ENCODE measurements at regions not wholly inside any gene's neighbourhood (a gene's known extent, or its start where the extent isn't known, plus 50 kb on each side); places are given as distances from the start of the nearest gene placed in this dataset.
A peak's percentile ranks its signal among the peaks of the same experiment; 100 is the strongest.

- no peak for DNase-seq (ENCODE audit: low read depth, low spot score)
- no peak for TF ChIP-seq CTCF (conservative IDR thresholded peaks at IDR 0.05)
- peaks cover 5% of the 10 kb centered on the region for H3K36me3 Mint-ChIP-seq (ENCODE audit: low read depth)
- no peak overlapping the region for H3K27ac Mint-ChIP-seq (ENCODE audit: unreplicated experiment)
- no peak overlapping the region for H3K4me3 Mint-ChIP-seq
- peaks cover 2% of the 10 kb centered on the region for H3K27me3 Mint-ChIP-seq (ENCODE audit: low read depth)
- H3K9me3 Mint-ChIP-seq: peaks cover 3% of the 10 kb centered on the region
- peaks cover 6% of the 10 kb centered on the region for H3K4me1 Mint-ChIP-seq
Measured at GRCh38 chr11:115784796-115785521, 280.7 kb upstream of the CADM1 start.

- no peaks in the 10 kb centered on the region for H3K9me3 Mint-ChIP-seq
- H3K4me3 Mint-ChIP-seq: no peak overlapping the region
- no peak for TF ChIP-seq CTCF (conservative IDR thresholded peaks at IDR 0.05)
- peak overlapping the region; percentile 4 for H3K27ac Mint-ChIP-seq (ENCODE audit: unreplicated experiment)
- no peaks in the 10 kb centered on the region for H3K27me3 Mint-ChIP-seq (ENCODE audit: low read depth)
- no peak for DNase-seq (ENCODE audit: low read depth, low spot score)
- peaks cover 13% of the 10 kb centered on the region for H3K4me1 Mint-ChIP-seq
- H3K36me3 Mint-ChIP-seq (ENCODE audit: low read depth): no peaks in the 10 kb centered on the region
Measured at GRCh38 chr11:115780646-115781362, 276.6 kb upstream of the CADM1 start.

- no peak for DNase-seq (ENCODE audit: low read depth, low spot score)
- H3K4me1 Mint-ChIP-seq: peaks cover 7% of the 10 kb centered on the region
- no peak overlapping the region for H3K4me3 Mint-ChIP-seq
- no peaks in the 10 kb centered on the region for H3K27me3 Mint-ChIP-seq (ENCODE audit: low read depth)
- no peaks in the 10 kb centered on the region for H3K9me3 Mint-ChIP-seq
- no peaks in the 10 kb centered on the region for H3K36me3 Mint-ChIP-seq (ENCODE audit: low read depth)
- no peak overlapping the region for H3K27ac Mint-ChIP-seq (ENCODE audit: unreplicated experiment)
- TF ChIP-seq CTCF (conservative IDR thresholded peaks at IDR 0.05): no peak
Measured at GRCh38 chr11:115778928-115779650, 274.9 kb upstream of the CADM1 start.

GRCh38 chr11:115776916-115777315, 272.7 kb upstream of the CADM1 start:
- TF ChIP-seq CTCF (conservative IDR thresholded peaks at IDR 0.05): no peak
- no peaks in the 10 kb centered on the region for H3K27me3 Mint-ChIP-seq (ENCODE audit: low read depth)
- no peak overlapping the region for H3K4me3 Mint-ChIP-seq
- no peak overlapping the region for H3K27ac Mint-ChIP-seq (ENCODE audit: unreplicated experiment)
- no peak for DNase-seq (ENCODE audit: low read depth, low spot score)
- peaks cover 7% of the 10 kb centered on the region for H3K4me1 Mint-ChIP-seq
- no peaks in the 10 kb centered on the region for H3K36me3 Mint-ChIP-seq (ENCODE audit: low read depth)
- no peaks in the 10 kb centered on the region for H3K9me3 Mint-ChIP-seq

- H3K36me3 Mint-ChIP-seq (ENCODE audit: low read depth): no peaks in the 10 kb centered on the region
- H3K27ac Mint-ChIP-seq (ENCODE audit: unreplicated experiment): peak overlapping the region; percentile 10
- TF ChIP-seq CTCF (conservative IDR thresholded peaks at IDR 0.05): no peak
- H3K4me1 Mint-ChIP-seq: peaks cover 7% of the 10 kb centered on the region
- no peaks in the 10 kb centered on the region for H3K9me3 Mint-ChIP-seq
- DNase-seq (ENCODE audit: low read depth, low spot score): no peak
- no peaks in the 10 kb centered on the region for H3K27me3 Mint-ChIP-seq (ENCODE audit: low read depth)
- no peak overlapping the region for H3K4me3 Mint-ChIP-seq
Measured at GRCh38 chr11:115775846-115776245, 271.6 kb upstream of the CADM1 start.
